DND-41 (cell line): ENCODE measurements at regions not wholly inside any gene's neighbourhood (a gene's known extent, or its start where the extent isn't known, plus 50 kb on each side); places are given as distances from the start of the nearest gene placed in this dataset.

ENCODE experiments used
- ATAC-seq: fragments of 200-7000 bp; cut with Tn5 transposase; 3 replicates; pipeline ENCODE4 v1.9.1; 2021; ENCODE audit warnings: low read depth; ENCODE audit not compliant: insufficient read depth
- DNase-seq: peaks from one replicate; pipeline ENCODE4 v3.0.0-alpha.2; 2020
- H2AFZ ChIP-seq: 2 replicates; pipeline ENCODE4 v1.6.0; 2012; ENCODE audit warnings: low read depth, low read length
- H3K27ac ChIP-seq: 2 replicates; pipeline ENCODE4 v1.5.1; 2012; ENCODE audit warnings: low read length, inconsistent platforms
- H3K27me3 ChIP-seq: fragments of 200-600 bp; sonication (generic); 2 replicates; pipeline ENCODE4 v1.6.0; 2012; ENCODE audit warnings: low read length, mild to moderate bottlenecking, inconsistent platforms; ENCODE audit not compliant: insufficient read depth, poor library complexity
- H3K36me3 ChIP-seq: 2 replicates; pipeline ENCODE4 v1.5.1; 2012; ENCODE audit warnings: low read length, inconsistent platforms; ENCODE audit not compliant: insufficient read depth
- H3K4me1 ChIP-seq: 2 replicates; pipeline ENCODE4 v1.5.1; 2012; ENCODE audit warnings: mild to moderate bottlenecking, low read length; ENCODE audit not compliant: insufficient read depth
- H3K4me2 ChIP-seq: 2 replicates; pipeline ENCODE4 v1.6.0; 2012; ENCODE audit warnings: mild to moderate bottlenecking, moderate library complexity, low read length, inconsistent platforms; ENCODE audit not compliant: insufficient read depth
- H3K4me3 ChIP-seq, 2 experiments: fragments of 200-600 bp in 1 of 2; shearing (Covaris generic) in 1 of 2; 2 replicates each; pipeline ENCODE4 v1.5.1; 2012 to 2016; ENCODE audit warnings: inconsistent platforms in 2 of 2, low read length in 2 of 2, mild to moderate bottlenecking in 2 of 2, low read depth in 1 of 2, moderate library complexity in 1 of 2
- H3K79me2 ChIP-seq: 2 replicates; pipeline ENCODE4 v1.6.0; 2012; ENCODE audit warnings: low read length, inconsistent platforms; ENCODE audit not compliant: insufficient read depth
- H3K9ac ChIP-seq: 2 replicates; pipeline ENCODE4 v1.6.0; 2012; ENCODE audit warnings: low read depth, mild to moderate bottlenecking, inconsistent platforms, low read length, moderate library complexity
- H3K9me3 ChIP-seq: 2 replicates; pipeline ENCODE4 v1.5.1; 2012; ENCODE audit warnings: low read length, moderate library complexity, mild to moderate bottlenecking, inconsistent platforms; ENCODE audit not compliant: insufficient read depth, severe bottlenecking
- H4K20me1 ChIP-seq: 2 replicates; pipeline ENCODE4 v1.6.0; 2012; ENCODE audit warnings: low read length; ENCODE audit not compliant: insufficient read depth
- CTCF ChIP-seq: IDR thresholded peaks from 2 replicates; pipeline ENCODE4 v1.5.1; 2012; ENCODE audit warnings: borderline replicate concordance, low read length, moderate library complexity, mild to moderate bottlenecking; ENCODE audit not compliant: poor library complexity, severe bottlenecking; ENCODE audit errors: extremely low read depth
- EZH2 ChIP-seq: IDR thresholded peaks from 3 replicates; pipeline ENCODE4 v1.6.1; 2012; ENCODE audit warnings: borderline replicate concordance, low read depth, mild to moderate bottlenecking, moderate library complexity, low read length, inconsistent platforms; ENCODE audit not compliant: severe bottlenecking

- Histone ChIP-seq H3K4me3 (no peak overlapping the region), H2AFZ (peak overlapping the region; percentile 38), H3K4me1 (peaks cover 38% of the 10 kb centered on the region), H3K27me3 (no peaks in the 10 kb centered on the region), H3K27ac (peak overlapping the region; percentile 62), H3K79me2 (no peaks in the 10 kb centered on the region), H3K9me3 (no peaks in the 10 kb centered on the region), H4K20me1 (no peaks in the 10 kb centered on the region), H3K9ac (no peak overlapping the region), H3K4me2 (no peak overlapping the region), H3K36me3 (no peaks in the 10 kb centered on the region)
- ATAC-seq, result peak; percentile 74
- no peak for TF ChIP-seq EZH2
- no peak for TF ChIP-seq CTCF
- peak; percentile 32 for DNase-seq
Measured at GRCh38 chr7:17057143-17057509, 175.3 kb upstream of the AGR3 start.

GRCh38 chr7:17058568-17058967 lies 176.8 kb upstream of the AGR3 start:
- Histone ChIP-seq H3K4me2 (no peak overlapping the region), H3K4me1 (peaks cover 38% of the 10 kb centered on the region), H3K27ac (peak overlapping the region; percentile 69), H3K9ac (peak overlapping the region; percentile 12; the same call in 1 of the 2 replicates), H3K9me3 (no peaks in the 10 kb centered on the region), H2AFZ (no peak overlapping the region), H3K27me3 (no peaks in the 10 kb centered on the region), H3K4me3 (no peak overlapping the region), H3K36me3 (no peaks in the 10 kb centered on the region), H3K79me2 (no peaks in the 10 kb centered on the region), H4K20me1 (no peaks in the 10 kb centered on the region)
- ATAC-seq (peak; percentile 50), DNase-seq (no peak)
- TF ChIP-seq EZH2 (no peak), CTCF (no peak)

GRCh38 chr7:17060051-17060450 lies 178.3 kb upstream of the AGR3 start:
- H3K4me2 ChIP-seq, result no peak overlapping the region
- no peak for ATAC-seq
- H3K9ac ChIP-seq, result no peak overlapping the region
- H3K4me3 ChIP-seq, result no peak overlapping the region
- H3K79me2 ChIP-seq, result no peaks in the 10 kb centered on the region
- no peaks in the 10 kb centered on the region for H3K9me3 ChIP-seq
- no peaks in the 10 kb centered on the region for H3K27me3 ChIP-seq
- H3K27ac ChIP-seq, result no peak overlapping the region
- TF ChIP-seq EZH2, result no peak
- no peak for TF ChIP-seq CTCF
- DNase-seq, result no peak
- no peaks in the 10 kb centered on the region for H4K20me1 ChIP-seq
- peaks cover 35% of the 10 kb centered on the region for H3K4me1 ChIP-seq
- H2AFZ ChIP-seq, result no peak overlapping the region
- no peaks in the 10 kb centered on the region for H3K36me3 ChIP-seq

- Histone ChIP-seq H3K27ac (no peak overlapping the region), H3K9me3 (no peaks in the 10 kb centered on the region), H3K36me3 (no peaks in the 10 kb centered on the region), H4K20me1 (no peaks in the 10 kb centered on the region), H3K4me2 (no peak overlapping the region), H2AFZ (no peak overlapping the region), H3K27me3 (no peaks in the 10 kb centered on the region), H3K4me1 (peaks cover 30% of the 10 kb centered on the region), H3K4me3 (no peak overlapping the region), H3K79me2 (no peaks in the 10 kb centered on the region), H3K9ac (no peak overlapping the region)
- TF ChIP-seq CTCF, result no peak
- TF ChIP-seq EZH2, result no peak
- DNase-seq, result no peak
- no peak for ATAC-seq
Measured at GRCh38 chr7:17061443-17061842, 179.7 kb upstream of the AGR3 start.
